Stimulated activated CD4-positive, alpha-beta T cell treated with anti-CD3 and anti-CD28 coated beads, Interleukin-2, amount 100 ng/mL, for 4 hours (primary cell): ENCODE measurements at regions not wholly inside any gene's neighbourhood (a gene's known extent, or its start where the extent isn't known, plus 50 kb on each side); places are given as distances from the start of the nearest gene placed in this dataset.
"Not testable (repeated sequence)": the region's sequence is repeated elsewhere in the genome, so short reads cannot be mapped to it uniquely, and the experiment has no call there.

ENCODE experiments used
- DNase-seq: peaks from one replicate; pipeline ENCODE4 v3.0.0-alpha.2; 2020; ENCODE audit warnings: low read depth

- DNase-seq = no peak
These were observed 368.9 kb upstream of the SULF2 start for GRCh38 chr20:48154040-48154765.

DNA sequence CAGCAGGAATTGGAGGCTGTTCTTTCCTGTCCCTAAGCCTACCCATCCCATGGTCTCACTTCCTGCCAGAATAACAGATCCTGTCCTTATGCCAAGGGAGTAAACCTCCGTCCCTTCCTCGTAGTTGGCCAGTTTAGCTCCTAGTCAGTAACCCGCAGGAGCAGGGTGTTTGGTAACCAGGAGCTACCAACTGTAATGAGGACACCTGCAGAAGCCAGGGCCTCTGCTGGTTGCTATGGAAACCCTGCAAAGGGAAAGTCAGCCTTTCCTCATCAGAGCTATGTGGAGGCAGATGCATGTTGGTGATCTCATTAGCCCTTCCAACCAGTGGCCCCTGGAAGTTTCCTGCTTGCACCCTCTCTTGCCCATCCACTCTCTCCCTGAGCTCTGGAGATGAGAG is 368.2 kb upstream of the SULF2 start:
- no peak for DNase-seq

- DNase-seq = no peak
These were observed 367.8 kb upstream of the SULF2 start for GRCh38 chr20:48153103-48153502.

- no peak for DNase-seq
These were observed 365.3 kb upstream of the SULF2 start for GRCh38 chr20:48150568-48150967.

DNA sequence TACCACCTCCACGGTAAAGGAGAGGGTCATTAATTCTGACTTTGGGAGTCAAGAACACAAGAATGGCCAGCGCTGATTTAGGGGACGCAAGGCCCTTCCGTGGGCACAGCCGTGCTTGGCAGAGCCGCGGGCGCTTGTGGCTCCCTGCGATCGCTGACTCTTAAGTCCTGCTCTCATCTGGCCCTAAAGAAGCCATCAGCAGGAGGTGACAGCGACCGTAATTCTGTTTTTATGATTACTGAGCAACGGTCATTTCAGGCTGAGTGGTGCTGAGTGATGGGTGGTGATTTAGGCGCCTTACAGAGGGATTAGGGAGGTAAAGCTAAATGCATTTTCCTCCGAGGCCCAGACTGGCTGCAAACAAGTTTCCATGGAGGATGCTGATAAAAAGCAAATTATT is 364.6 kb upstream of the SULF2 start:
- no peak for DNase-seq

GRCh38 chr20:48148916-48149672 is 363.8 kb upstream of the SULF2 start:
- no peak for DNase-seq

GRCh38 chr20:48148020-48148419 is 362.7 kb upstream of the SULF2 start:
- no peak for DNase-seq

GRCh38 chr20:48147311-48147710 is 362.0 kb upstream of the SULF2 start:
- DNase-seq = no peak

- DNase-seq = no peak
These were observed 361.6 kb upstream of the SULF2 start for GRCh38 chr20:48146877-48147276.

GRCh38 chr20:48146308-48146707 is 361.0 kb upstream of the SULF2 start:
- DNase-seq = no peak

DNA sequence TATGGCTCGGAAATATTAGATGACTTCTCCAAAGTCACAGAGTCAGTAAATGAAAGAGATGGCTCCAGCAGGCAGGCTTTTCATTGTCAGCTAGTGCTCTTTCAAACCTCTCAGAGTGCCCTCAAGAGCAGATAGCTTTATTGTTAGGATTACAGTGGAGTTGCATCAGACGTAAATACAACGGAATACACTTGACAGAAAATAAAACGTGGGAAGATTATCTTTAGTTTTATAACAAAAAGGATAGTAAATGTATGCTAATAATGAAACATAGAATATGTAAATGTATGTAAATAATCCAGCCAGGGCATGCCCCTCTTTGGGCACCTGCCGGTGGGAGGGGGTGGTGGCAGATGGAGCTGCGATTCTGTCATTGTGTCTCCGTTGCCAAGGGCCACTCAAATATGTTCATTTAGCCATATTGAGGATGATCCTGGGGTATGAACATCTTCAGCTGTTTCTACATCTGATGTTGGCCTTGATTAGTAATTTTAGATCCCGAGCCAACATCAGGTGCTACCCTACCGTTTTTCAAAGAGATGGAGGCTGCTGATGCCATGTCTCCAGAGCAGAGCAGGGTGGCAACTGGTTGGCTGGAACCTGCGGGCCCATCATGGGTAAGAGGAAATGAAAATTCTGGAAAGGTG is 358.3 kb upstream of the SULF2 start:
- DNase-seq = no peak

- no peak for DNase-seq
These were observed 357.2 kb upstream of the SULF2 start for GRCh38 chr20:48142516-48142773.

DNA sequence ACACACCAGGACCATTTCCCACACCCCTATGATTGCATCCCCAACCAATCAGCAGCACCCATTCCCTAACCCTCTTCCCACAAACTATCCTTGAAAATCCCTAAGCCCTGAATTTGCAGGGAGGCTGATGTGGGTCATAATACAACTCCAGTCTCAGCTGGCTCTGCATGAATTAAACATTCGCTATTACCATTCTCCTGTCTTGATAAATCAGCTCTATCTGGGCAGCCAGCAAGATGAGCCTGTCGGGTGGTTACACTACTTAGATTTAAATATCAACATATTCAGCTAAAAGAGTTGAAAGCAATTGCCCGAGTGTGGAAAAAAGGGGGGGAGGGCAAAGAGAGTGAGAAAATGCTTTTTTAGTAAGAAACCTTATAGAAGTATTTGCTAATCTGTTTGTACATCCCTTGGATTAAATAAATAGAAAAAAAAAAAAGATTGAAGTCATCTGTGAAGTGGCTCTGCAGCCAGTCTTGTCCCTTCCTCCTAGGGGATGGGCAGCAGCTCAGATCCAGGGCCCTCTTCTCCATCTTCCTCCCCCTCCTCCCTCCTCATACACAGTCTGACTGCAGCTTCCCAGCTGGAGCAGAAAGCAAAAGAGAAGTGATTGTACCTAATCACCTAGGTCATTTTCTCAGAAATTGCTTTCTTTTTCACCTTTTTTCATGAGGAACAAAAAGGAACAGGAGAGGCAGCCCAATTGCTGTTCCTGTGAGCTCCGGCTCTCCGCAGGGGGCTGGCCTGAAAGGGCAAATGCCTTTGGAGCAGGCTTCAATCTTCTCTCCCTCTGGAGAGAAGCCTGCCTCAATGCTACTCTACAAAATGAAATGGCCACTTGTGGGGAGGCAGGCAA is 356.6 kb upstream of the SULF2 start:
- no peak for DNase-seq

GRCh38 chr20:48139262-48140041 is 354.2 kb upstream of the SULF2 start:
- DNase-seq = no peak

GRCh38 chr20:48132834-48133233 is 347.6 kb upstream of the SULF2 start:
- DNase-seq = no peak

DNA sequence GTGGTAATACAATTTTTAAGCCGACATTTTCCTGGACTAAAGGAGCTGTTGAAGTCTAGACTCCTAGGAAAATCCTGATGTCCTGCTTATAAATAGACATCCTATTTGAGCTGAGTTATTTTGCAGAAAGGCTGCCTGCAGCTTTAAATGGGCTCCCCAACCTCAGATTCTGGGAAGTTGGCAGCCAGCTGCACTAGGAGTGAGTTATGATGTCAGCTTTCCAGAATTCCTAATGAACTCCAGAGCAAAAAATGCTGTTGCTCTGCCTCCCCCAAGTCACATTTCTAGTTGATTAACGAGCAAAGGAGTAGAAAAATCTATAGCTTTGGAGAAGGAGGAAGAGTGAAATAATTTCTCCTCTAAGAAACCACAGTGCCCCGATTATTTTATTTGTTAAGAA is 346.3 kb upstream of the SULF2 start:
- DNase-seq = no peak

DNA sequence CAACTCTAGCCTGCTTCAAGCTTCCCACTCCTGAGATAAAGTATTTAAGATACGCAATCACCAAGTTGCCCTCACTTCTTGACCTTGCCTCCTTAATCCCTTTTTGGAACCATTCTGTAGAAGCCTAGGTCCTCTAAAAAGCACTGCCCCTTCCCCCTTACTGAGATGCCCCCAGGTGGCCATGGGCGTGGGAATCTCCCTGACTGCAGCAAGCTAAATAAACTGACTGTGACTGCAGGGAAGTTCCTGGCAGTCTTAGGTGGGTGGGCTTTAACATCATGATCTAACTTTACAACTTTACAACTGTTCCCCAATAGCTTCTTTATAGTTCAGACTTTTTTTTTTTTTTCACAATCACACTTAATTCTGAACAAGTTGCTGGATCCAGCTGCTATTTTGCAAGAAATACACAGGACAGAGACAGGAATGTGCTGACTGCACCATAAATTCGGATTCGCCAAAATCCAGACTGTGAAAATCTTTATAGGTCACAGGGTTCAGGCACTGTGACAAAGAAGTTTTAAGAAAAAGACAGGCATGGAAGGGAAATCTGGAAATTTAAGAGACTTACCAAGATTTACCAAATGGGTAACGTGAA is 344.2 kb upstream of the SULF2 start:
- DNase-seq = no peak

- DNase-seq = no peak
These were observed 343.2 kb upstream of the SULF2 start for GRCh38 chr20:48128436-48128835.

DNA sequence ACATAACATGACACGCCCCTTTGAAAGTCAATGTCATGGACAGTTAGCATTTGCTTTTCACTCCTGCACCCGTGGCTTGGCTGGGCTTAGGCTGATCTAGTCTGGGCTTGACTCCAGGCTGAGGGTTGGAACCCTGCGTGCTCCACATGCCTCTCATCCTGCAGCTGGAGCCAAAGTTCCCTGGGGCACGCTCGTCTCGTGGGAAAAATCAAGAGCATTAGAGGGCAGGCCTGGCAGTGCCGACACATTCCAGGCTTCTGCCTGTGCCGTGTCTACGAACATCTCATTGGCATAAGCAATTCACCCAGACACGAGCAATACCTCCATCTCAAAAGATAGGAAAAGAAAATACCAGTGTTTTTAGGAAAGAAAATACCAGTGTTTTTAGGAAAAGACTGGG is 342.7 kb upstream of the SULF2 start:
- DNase-seq = not testable (repeated sequence)

GRCh38 chr20:48127133-48127532 is 341.9 kb upstream of the SULF2 start:
- DNase-seq = not testable (repeated sequence)

DNA sequence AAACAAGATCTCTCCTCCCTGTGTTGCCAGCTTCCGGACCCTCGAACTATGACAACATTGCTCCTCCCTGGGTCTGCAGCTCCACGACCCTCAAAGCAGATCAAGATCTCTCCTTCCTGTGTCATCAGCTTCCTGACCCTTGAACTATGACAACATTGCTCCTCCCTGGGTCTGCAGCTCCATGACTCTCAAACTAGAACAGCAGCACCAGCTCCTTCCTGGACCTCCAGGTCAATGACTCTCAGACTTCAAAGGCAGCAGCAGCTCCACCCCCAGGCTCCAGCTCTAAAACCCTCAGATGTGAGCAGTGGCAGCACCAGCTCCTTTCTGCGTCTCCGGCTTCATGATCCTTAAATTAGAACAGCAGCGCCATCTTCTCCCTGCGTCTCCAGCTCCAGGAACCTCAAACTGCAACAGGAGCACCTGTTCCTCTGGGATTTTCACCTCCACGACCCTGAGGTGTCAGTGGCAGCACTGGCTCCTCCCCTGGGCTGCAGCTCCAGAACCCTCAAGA is 341.0 kb upstream of the SULF2 start:
- no peak for DNase-seq
